Right atrium auricular region (tissue), 2 donors: ENCODE measurements at regions not wholly inside any gene's neighbourhood (a gene's known extent, or its start where the extent isn't known, plus 50 kb on each side); places are given as distances from the start of the nearest gene placed in this dataset.

Source experiments
- DNase-seq: peaks from one replicate; pipeline ENCODE4 v3.0.0-alpha.2; 2019; ENCODE audit warnings: low spot score
- H3K27ac ChIP-seq, 2 donors: fragments of 200-600 bp; sonication (generic); 1 replicate in 1 of 2; 2 replicates in 1 of 2; pipeline ENCODE4 v1.5.1; 2016 to 2019
- H3K27me3 ChIP-seq, 2 donors: fragments of 200-600 bp; sonication (generic); one replicate each; pipeline versions ENCODE4 v1.5.1 to v1.6.0; 2017 to 2019
- H3K36me3 ChIP-seq: fragments of 200-600 bp; sonication (generic); one replicate; pipeline ENCODE4 v1.5.1; 2016
- H3K4me1 ChIP-seq, 2 donors: fragments of 200-600 bp; sonication (generic); one replicate each; pipeline versions ENCODE4 v1.5.1 to v1.6.0; 2017 to 2019
- H3K4me3 ChIP-seq, 2 donors: fragments of 200-600 bp; sonication (generic); 1 replicate in 1 of 2; 2 replicates in 1 of 2; pipeline ENCODE4 v1.5.1; 2017 to 2019; ENCODE audit warnings: mild to moderate bottlenecking in 1 of 2, moderate library complexity in 1 of 2
- H3K9me3 ChIP-seq, 2 donors: fragments of 200-600 bp; sonication (generic); one replicate each; pipeline ENCODE4 v1.5.1; 2019
- TF ChIP-seq, protein P1 (sequence below), 2 donors: fragments of 200-600 bp; sonication (generic); IDR thresholded peaks; one replicate each; pipeline ENCODE4 v1.5.1; 2019; ENCODE audit warnings: antibody characterized with exemption in 2 of 2

DNA sequence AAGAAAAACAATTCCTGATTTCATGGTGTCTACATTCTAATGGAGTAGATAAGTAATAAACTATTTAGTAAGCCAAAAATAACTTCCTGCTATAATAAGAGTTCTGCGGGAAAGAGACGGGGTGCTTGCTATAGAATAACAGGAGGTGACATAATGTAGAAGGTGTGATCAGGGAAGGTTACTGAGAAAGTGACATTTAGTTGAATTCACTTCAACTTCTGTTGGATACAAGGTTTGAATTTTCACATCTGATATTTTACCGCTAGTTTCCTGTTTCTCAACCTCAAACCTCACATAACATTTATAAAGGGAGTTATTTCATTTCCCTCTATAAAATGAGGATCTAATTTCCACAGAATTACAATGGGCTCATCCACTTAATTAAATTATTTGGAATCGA lies 102.3 kb upstream of the GBE1 start:
- no peak for DNase-seq
- H3K27me3 ChIP-seq, result no peaks in the 10 kb centered on the region
- TF ChIP-seq, protein P1, sequence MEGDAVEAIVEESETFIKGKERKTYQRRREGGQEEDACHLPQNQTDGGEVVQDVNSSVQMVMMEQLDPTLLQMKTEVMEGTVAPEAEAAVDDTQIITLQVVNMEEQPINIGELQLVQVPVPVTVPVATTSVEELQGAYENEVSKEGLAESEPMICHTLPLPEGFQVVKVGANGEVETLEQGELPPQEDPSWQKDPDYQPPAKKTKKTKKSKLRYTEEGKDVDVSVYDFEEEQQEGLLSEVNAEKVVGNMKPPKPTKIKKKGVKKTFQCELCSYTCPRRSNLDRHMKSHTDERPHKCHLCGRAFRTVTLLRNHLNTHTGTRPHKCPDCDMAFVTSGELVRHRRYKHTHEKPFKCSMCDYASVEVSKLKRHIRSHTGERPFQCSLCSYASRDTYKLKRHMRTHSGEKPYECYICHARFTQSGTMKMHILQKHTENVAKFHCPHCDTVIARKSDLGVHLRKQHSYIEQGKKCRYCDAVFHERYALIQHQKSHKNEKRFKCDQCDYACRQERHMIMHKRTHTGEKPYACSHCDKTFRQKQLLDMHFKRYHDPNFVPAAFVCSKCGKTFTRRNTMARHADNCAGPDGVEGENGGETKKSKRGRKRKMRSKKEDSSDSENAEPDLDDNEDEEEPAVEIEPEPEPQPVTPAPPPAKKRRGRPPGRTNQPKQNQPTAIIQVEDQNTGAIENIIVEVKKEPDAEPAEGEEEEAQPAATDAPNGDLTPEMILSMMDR (IDR thresholded peaks at IDR 0.05), result no peak
- no peaks in the 10 kb centered on the region for H3K36me3 ChIP-seq
- peaks cover 0 to 6% of the 10 kb centered on the region in 2 donors for H3K4me1 ChIP-seq
- H3K9me3 ChIP-seq, result no peaks in the 10 kb centered on the region
- no peak overlapping the region for H3K4me3 ChIP-seq
- H3K27ac ChIP-seq, result peak overlapping the region in 1 of 2 donors; percentile 46

DNA sequence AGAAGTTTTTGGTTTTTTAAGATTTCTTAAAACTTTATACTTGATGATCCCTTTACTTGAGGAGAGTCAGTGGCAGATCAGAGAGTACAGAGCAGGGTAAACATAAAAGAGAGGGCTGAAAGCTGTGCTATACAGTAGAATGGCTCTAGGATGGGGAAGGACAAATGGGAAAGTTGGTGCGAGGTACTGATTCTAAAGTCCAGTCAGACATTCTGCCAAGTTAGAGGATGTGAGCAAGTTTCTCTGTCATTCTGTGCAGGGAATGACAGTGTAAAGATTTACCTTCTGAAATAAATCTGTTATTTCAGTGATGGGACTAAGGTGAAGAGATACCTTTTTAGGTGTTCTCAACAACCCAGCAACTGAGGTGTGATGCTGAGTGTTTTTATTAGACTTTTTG lies 100.1 kb upstream of the GBE1 start:
- no peaks in the 10 kb centered on the region for H3K27me3 ChIP-seq
- peaks cover 0 to 6% of the 10 kb centered on the region in 2 donors for H3K4me1 ChIP-seq
- TF ChIP-seq, protein P1 (IDR thresholded peaks at IDR 0.05), result no peak
- DNase-seq, result no peak
- no peak overlapping the region for H3K27ac ChIP-seq
- H3K9me3 ChIP-seq, result no peaks in the 10 kb centered on the region
- H3K36me3 ChIP-seq, result no peaks in the 10 kb centered on the region
- H3K4me3 ChIP-seq, result no peak overlapping the region

DNA sequence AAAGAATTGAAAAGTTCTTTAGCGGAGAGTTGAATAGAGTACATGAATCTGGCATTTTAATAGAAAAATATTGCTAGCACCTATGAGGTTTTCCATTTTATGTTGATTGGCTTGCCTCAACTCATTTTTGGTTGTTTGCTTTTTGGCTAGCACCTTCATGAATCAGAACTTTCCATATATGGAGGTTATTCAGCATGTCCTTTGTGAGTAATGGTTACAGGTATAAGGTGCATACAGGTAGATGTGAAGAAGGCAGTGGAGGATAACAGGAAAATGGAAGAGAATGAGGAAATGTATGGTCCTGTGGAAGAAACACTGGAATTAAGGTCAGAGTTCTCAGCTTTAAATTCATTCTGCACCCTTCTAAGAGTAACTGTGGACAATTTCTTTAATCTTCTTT lies 98.1 kb upstream of the GBE1 start:
- no peak for DNase-seq
- Histone ChIP-seq H3K4me1 (peaks cover 0 to 6% of the 10 kb centered on the region in 2 donors), H3K4me3 (no peak overlapping the region), H3K9me3 (no peaks in the 10 kb centered on the region), H3K27me3 (no peaks in the 10 kb centered on the region), H3K36me3 (no peaks in the 10 kb centered on the region), H3K27ac (no peak overlapping the region)
- TF ChIP-seq, protein P1 (IDR thresholded peaks at IDR 0.05), result no peak

DNA sequence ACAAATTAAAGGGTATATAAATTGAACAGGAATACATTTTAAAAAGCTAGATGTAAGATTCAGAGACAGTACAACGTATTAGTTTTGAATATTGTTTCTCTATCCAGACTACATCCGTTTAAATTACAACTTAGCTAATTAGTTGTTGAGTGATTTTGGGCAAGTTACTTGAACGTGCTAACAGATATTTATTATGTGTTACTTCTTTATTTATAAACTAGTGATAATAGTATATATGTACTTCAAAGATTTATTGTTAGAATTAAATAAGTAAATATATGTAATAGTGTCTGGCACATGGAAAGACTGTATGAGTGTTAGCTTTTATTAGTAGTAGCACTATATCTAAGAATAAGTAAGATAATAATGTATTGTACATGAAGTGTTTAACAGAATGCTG lies 92.0 kb upstream of the GBE1 start:
- TF ChIP-seq, protein P1 (IDR thresholded peaks at IDR 0.05), result no peak
- no peak for DNase-seq
- no peak overlapping the region for H3K27ac ChIP-seq

DNA sequence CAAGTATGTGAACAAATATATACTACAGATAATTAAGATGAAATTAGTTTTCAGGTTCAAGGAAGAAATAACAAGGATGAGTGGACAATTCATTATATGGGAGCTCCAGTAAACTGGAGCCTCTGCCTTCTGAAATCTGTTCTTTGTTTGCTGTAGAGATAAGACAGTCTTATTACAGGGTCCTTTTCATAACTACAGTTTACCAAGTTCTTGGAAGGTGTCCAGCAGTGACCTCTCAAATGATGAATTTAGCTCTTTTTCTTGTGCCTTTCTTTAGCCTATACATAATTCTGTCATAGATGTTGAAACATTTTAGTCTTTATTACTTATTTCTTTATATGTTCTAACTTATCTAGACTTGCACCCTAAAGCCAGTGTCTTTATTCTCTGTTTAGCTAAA lies 89.7 kb upstream of the GBE1 start:
- Histone ChIP-seq H3K27ac (no peak overlapping the region), H3K4me1 (no peaks in the 10 kb centered on the region), H3K4me3 (no peak overlapping the region), H3K27me3 (no peaks in the 10 kb centered on the region), H3K9me3 (no peaks in the 10 kb centered on the region), H3K36me3 (no peaks in the 10 kb centered on the region)
- TF ChIP-seq, protein P1 (IDR thresholded peaks at IDR 0.05), result no peak
- no peak for DNase-seq

More for the DNA sequence above, 92.0 kb upstream of the GBE1 start:
- no peaks in the 10 kb centered on the region for H3K9me3 ChIP-seq
- H3K4me3 ChIP-seq, result no peak overlapping the region
- H3K4me1 ChIP-seq, result no peaks in the 10 kb centered on the region
- no peaks in the 10 kb centered on the region for H3K36me3 ChIP-seq
- no peaks in the 10 kb centered on the region for H3K27me3 ChIP-seq

DNA sequence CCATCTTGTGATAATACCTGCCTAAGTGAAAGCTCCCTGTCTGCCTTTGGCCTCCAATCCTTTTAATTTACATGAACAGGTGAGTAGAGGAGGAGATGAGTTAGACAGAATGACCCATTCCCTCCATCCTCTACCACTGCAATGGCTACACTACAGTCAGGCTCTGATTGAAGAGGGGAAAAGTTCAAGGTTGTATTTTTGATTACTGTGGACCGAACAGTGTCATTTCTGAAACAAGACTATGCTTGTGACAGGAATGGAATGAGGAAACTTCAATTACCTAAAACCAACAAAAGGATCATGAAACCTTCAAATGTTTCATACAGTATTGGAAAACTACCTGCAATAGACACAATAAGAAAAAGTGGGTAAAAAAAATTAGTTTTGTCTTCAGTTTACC lies 85.5 kb upstream of the GBE1 start:
- H3K36me3 ChIP-seq, result no peaks in the 10 kb centered on the region
- H3K27ac ChIP-seq, result no peak overlapping the region
- no peaks in the 10 kb centered on the region for H3K9me3 ChIP-seq
- TF ChIP-seq, protein P1 (IDR thresholded peaks at IDR 0.05), result no peak
- no peak for DNase-seq
- H3K4me1 ChIP-seq, result no peaks in the 10 kb centered on the region
- no peak overlapping the region for H3K4me3 ChIP-seq
- no peaks in the 10 kb centered on the region for H3K27me3 ChIP-seq
